ENCODE measurements at regions not wholly inside any gene's neighbourhood (a gene's known extent, or its start where the extent isn't known, plus 50 kb on each side); places are given as distances from the start of the nearest gene placed in this dataset.

DNA sequence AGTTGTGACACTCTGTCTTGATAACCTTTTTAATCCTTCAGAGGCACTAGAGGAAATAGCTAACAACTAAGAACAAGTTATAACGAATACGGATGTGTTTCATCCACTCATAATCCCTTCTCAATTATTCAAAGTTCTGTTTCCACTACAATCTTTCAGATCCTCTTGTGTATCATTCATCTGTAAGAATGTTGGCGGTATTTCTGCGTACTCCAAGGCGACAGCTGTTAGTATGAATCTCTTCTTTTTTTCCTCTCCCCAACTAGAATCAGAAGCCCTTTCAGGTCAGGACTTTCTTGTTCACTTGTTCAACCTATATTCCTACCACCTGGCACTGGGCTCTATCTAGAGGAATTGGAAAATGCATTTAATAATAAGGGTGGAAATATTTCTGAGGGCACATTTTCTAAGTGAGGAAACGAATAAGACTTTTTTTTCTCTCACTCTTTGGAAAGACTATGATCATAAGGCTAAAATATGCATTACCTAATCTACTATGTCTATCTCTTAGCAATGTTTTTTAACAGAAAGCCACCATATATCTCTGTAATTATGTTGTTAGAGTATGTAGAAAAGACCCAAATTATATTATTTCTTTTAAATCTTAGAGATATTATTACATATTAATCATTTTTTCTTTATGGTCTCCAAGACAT, 492.9 kb downstream of the PCDH20 start:
- TF ChIP-seq POLR2A (IDR thresholded peaks at IDR 0.05; ENCODE audit: low read length) (no peak), GATA1 (IDR thresholded peaks at IDR 0.05; ENCODE audit: low read depth, low read length) (no peak)
